ENCODE measurements at regions not wholly inside any gene's neighbourhood (a gene's known extent, or its start where the extent isn't known, plus 50 kb on each side); places are given as distances from the start of the nearest gene placed in this dataset.
"Not testable (repeated sequence)": the region's sequence is repeated elsewhere in the genome, so short reads cannot be mapped to it uniquely, and the experiment has no call there.

GRCh38 chr20:29763821-29764511 is 1493.5 kb upstream of the DEFB115 start:
- no peak for DNase-seq

- DNase-seq, result not testable (repeated sequence)
Measured at GRCh38 chr20:29764922-29765610, 1492.4 kb upstream of the DEFB115 start.

- not testable (repeated sequence) for DNase-seq
Measured at GRCh38 chr20:29778033-29778432, 1479.4 kb upstream of the DEFB115 start.

- DNase-seq, result not testable (repeated sequence)
Measured at GRCh38 chr20:29781217-29781616, 1476.2 kb upstream of the DEFB115 start.

GRCh38 chr20:29781891-29782290 is 1475.6 kb upstream of the DEFB115 start:
- DNase-seq, result not testable (repeated sequence)

GRCh38 chr20:29787456-29787855 is 1470.0 kb upstream of the DEFB115 start:
- not testable (repeated sequence) for DNase-seq

GRCh38 chr20:29790510-29790909 is 1467.0 kb upstream of the DEFB115 start:
- no peak for DNase-seq

GRCh38 chr20:29831508-29831907 is 1426.0 kb upstream of the DEFB115 start:
- DNase-seq, result not testable (repeated sequence)

GRCh38 chr20:29868014-29868413 is 1389.5 kb upstream of the DEFB115 start:
- DNase-seq, result not testable (repeated sequence)

GRCh38 chr20:29868688-29869087 is 1388.8 kb upstream of the DEFB115 start:
- DNase-seq, result not testable (repeated sequence)

GRCh38 chr20:29871816-29872215 is 1385.6 kb upstream of the DEFB115 start:
- not testable (repeated sequence) for DNase-seq

- peak; percentile 34 for DNase-seq
Measured at GRCh38 chr20:29873946-29874345, 1383.5 kb upstream of the DEFB115 start.

GRCh38 chr20:29874476-29875202 is 1382.8 kb upstream of the DEFB115 start:
- DNase-seq, result no peak

- DNase-seq, result not testable (repeated sequence)
Measured at GRCh38 chr20:29875321-29876083, 1382.0 kb upstream of the DEFB115 start.

GRCh38 chr20:29876084-29876910 is 1381.2 kb upstream of the DEFB115 start:
- DNase-seq, result not testable (repeated sequence)

- no peak for DNase-seq
Measured at GRCh38 chr20:29876911-29877285, 1380.6 kb upstream of the DEFB115 start.

GRCh38 chr20:29877411-29878280 is 1379.8 kb upstream of the DEFB115 start:
- not testable (repeated sequence) for DNase-seq

- DNase-seq, result no peak
Measured at GRCh38 chr20:29878281-29878741, 1379.2 kb upstream of the DEFB115 start.

GRCh38 chr20:29878777-29879442 is 1378.6 kb upstream of the DEFB115 start:
- no peak for DNase-seq

- not testable (repeated sequence) for DNase-seq
Measured at GRCh38 chr20:29881107-29881506, 1376.4 kb upstream of the DEFB115 start.
